NCI-H1105 (cell line): ENCODE measurements at regions not wholly inside any gene's neighbourhood (a gene's known extent, or its start where the extent isn't known, plus 50 kb on each side); places are given as distances from the start of the nearest gene placed in this dataset.
"Not testable (repeated sequence)": the region's sequence is repeated elsewhere in the genome, so short reads cannot be mapped to it uniquely, and the experiment has no call there.

Experiments used
- DNase-seq: peaks from one replicate; lab custom pipeline; 2025; lab: John Stamatoyannopoulos, UW

DNA sequence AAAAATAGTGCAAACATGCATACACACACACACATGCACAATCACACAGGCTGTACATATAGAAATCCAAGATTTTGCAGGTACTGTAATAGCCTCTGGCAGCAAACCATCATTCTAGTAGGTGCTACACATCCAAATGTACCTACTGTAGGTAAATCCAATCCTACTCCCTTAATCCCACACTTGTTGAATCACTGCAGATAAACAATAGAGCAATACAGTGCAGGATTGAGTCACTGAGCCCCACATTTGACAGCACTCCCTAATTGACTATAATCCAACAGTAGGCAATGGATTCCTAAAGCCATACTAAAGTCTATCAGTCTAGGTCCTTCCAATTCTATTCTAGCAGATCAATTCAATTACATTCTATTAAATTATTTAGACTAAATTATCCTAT lies 1640.5 kb upstream of the CDH9 start:
- DNase-seq, result no peak

DNA sequence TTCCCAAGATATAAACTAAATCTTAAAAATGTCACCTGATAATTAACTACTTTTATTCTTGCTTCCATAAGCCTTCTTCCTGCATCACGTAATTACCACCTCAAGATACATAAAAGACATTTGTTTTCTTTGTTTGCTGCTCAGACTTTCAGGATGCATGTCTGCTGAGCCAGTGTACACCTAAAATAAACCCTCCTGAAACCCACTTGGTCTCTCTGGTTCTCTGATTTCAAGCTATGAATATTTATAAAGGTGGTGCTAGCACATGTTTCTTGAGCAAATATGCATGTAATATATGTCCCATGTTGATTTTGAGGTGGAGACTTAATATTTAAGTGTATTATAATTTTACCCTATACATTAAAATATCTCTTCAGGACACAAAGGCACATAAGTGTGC lies 1627.7 kb upstream of the CDH9 start:
- DNase-seq, result no peak

- no peak for DNase-seq
Observed at GRCh38 chr5:28648108-28648507, 1609.7 kb upstream of the CDH9 start.

DNA sequence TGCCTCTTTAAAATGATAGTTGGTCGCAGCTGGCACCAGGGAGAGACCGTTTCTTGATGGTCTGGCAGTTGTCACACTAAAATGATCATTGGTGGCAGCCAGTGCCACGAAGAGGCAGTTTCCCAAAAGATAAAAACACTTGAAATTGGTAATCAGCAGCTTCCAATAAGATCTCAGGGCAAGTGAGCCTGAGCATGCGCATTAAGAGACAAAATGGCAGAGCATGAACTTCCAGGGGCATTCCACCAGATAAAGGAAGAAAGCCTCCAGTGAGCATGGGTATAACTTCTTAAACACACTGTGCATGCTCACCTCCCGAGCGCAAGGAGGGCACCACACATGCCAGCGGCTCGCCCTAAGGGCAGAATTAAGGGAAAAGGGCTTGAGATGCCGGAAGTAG lies 1594.2 kb upstream of the CDH9 start:
- no peak for DNase-seq

DNA sequence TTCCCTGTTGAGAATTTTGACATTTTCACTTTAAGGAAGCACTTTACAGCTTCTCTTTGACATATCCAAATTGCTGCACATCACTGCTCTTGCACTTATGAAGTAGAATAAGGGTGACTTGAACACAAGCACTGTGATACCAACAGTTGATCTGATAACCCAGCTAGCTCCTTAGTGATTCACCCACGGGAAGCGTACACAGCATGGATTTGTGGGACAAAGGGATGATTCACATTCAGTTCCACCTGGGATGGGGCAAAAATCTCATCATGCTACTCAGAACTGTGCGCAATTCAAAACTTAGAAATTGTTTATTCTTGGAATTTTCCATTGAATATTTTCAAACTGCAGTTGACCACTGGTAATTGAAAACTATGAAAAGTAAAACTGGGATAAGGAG lies 1565.5 kb upstream of the CDH9 start:
- no peak for DNase-seq

DNA sequence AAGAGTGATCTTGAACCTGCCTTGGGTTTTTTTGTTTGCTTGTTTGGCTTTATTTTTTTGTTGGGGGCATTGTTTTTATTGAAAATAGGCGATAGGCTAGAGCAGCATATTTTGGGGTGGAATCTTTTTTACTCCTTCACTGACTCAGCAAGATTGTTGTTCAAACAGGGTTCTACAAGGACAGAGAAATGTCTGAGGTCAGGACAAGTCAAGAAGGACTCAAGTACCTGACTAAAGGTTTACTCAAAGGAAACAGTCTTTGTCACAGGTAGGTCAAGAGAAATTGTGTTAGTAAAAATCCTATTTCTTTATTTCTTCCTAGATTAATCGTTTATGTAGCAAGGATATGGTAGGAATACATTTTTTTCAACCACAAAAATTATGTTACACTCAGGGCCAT lies 1564.0 kb upstream of the CDH9 start:
- DNase-seq, result no peak

- not testable (repeated sequence) for DNase-seq
Observed at GRCh38 chr5:28596707-28597106, 1558.3 kb upstream of the CDH9 start.

DNA sequence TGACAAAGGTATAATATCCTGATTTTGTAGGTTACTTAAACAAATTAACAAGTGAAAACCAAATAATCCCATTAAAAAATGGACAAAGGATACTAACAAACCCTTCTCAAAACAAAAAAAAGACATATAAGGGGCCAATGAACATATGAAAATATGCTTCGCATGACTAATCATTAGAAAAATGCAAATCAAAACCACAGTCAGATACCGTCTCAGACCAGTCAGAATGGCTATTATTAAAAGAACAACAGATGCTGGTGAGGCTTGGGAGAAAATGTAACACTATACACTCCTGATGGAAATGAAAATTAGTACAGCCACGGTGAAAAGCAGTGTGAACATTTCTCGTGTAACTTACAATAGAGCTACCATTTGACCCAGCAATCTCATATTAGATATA lies 1542.2 kb upstream of the CDH9 start:
- no peak for DNase-seq

- no peak for DNase-seq
Observed at GRCh38 chr5:28576022-28576421, 1537.6 kb upstream of the CDH9 start.

DNA sequence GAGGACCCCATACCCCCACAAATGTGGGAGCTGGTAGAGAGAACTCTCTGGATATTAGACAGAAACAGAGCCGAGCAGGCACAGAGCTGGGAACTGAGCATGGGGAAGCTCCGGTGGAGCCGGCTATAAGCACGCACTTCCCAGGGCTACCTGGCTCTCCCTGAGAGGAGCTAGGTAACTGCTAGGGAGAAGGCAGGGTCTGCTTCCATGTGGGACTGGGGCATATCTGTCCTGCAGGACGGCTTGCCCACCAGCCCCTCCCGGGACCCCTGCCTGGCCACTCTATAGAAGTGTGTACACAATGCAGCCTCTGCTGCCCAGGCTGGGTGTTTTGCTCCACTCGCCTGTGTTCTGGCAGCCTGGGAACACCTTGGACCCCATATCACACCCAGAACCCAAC lies 1537.0 kb upstream of the CDH9 start:
- no peak for DNase-seq

- no peak for DNase-seq
Observed at GRCh38 chr5:28574606-28575005, 1536.2 kb upstream of the CDH9 start.

GRCh38 chr5:28567048-28567447 lies 1528.7 kb upstream of the CDH9 start:
- no peak for DNase-seq

GRCh38 chr5:28561522-28561921 lies 1523.1 kb upstream of the CDH9 start:
- DNase-seq, result no peak

DNA sequence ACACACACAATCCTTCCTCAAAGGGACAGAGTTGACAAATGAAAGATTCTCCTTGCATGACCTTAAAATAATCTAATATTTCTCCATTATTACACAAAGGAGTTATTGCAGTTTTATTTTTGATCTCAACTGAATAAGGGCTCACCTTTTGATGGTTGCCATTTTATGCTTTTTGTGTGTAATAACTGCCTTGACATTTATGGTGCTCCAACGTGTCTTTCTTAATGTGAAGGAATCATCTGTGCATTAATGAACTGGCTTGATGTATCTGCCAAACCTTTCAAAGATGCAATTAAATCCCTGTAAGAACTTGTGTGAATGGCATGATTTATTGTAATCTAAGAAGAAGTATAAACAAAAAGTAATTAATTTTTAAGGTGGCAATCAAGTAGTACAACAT lies 1519.8 kb upstream of the CDH9 start:
- no peak for DNase-seq

DNA sequence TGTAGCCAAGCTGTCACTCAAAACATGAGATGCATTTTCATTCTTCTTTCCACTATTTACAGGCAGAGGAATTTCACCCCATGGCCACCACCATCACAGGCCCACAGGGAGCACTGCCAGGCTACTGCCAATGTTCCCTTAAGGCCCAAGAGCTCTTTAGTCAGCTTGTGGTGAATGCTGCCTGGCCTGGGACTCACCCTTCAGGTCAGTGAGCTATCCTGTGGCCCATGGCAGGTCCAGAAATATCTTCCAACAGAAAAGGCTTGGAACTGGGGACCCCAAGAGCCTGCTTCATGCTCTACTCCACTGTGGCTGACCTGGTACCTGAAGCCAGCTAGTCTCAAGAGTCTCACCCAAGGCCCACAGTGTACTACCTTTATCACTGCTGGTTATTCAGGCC lies 1518.7 kb upstream of the CDH9 start:
- no peak for DNase-seq

DNA sequence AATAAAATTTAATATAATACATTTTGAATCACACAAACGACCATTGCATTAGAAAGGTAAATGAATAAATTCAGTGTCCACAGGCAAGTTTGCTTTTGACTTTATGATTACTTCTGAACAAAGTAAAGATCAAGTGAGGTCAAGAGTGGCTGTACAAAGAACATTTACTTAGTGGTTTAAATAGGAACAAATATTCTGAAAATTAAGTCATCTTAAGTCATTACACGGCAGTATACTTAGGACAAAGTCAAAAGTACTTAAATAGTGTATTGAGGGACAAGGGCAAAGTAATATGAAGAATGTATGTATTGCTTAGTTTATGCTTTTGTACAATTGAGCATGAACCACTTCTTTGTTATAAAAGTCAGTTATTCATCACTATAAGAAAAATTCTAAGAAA lies 1511.2 kb upstream of the CDH9 start:
- DNase-seq, result no peak

- DNase-seq, result no peak
Observed at GRCh38 chr5:28548856-28549255, 1510.5 kb upstream of the CDH9 start.

DNA sequence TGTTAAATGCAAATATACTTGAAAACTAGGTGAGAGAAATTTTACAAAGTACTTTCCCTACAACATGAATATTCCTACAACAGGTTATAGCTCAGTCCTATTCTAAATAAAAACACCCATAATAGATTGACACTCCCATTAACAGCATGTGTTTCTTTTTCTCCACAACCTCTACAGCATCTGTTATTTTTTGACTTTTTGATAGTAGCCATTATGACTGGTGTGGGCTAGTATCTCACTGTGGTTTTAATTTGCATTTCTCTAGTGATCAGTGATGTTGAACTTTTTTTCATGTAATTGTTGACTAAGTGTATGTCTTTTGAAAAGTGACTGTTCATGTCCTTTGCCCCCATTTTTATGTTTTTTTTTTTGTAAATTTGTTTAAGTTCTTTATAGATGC lies 1506.1 kb upstream of the CDH9 start:
- no peak for DNase-seq

DNA sequence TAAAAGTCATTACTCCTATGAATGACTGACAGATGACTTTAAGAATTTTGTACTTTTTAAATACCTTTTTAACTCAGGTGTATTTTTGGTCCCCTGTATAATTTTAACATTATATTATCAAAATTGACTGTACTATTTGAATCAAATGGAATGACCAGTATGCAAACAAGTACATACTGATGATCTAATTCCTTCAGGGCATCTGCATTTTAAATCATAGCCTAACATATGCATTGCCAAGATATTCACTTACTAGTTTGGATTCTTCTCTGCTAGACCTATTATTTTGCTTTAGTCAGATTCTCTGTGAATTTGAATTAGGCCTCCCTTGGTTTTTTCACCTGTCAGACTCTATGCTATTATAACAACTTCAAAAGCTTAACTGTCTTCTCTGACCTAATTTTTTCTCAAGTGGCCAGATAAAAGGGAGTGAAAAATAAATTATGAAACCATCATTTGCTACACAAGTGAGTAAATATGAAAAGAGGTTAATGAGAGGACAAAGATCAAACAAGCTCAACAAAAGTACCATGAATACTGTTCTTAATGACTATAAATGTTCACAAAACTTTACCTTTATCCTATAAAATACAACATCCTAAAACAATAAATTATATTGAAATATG lies 1505.2 kb upstream of the CDH9 start:
- DNase-seq, result peak; percentile 18

DNA sequence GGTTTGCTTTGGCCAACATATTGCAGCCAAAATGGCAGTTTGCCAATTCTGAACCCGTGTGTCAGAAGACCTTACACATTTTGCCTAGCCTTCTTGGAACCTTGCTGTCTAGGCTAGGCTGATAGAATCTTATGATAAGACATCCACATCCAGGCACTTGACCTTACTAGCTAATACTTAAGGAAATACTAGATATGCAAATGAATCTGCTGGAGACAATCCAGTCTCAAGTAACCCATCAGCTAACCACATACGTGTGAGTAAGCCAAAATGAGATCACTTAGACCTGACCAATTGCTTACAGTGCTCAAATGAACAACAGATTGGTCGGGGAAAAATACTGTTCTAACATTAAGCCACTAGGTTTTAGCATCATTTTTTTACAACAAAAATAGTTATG lies 1504.6 kb upstream of the CDH9 start:
- no peak for DNase-seq

DNA sequence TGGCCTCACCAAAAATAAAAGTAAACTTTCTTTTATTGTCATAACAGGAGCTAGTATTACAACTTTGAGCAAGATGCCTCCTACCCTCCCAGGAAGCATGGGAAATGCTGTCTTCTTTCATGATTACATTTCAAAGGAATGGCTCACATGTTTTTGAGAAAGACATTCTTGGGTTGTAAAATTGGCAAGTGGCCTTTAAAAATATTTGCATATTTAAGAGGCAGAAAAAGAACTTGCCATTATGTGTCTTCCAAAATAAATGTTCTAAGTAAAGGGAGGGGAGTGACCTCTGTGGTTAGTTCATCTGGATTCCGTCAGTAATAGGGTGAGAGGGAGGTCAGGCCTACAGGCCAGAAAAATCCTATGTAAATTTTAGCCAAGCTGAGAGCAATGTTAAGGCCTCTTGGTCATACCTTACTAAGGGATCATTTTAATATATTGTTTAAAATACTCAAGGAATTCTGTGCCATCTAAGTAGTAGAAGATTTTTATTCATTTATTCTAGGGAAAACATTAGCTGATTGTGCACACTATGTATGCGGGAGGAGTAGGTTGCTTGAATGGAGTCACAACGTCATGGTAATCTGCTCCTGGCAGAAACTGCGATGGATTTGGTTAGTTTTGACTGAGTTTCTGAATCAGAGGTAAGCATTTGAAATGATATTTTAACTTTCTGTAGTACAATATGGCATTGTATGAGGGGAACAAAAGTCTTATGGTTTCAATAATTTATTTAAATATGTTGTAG lies 1485.7 kb upstream of the CDH9 start:
- no peak for DNase-seq

GRCh38 chr5:28523416-28523815 lies 1485.0 kb upstream of the CDH9 start:
- no peak for DNase-seq

- no peak for DNase-seq
Observed at GRCh38 chr5:28517691-28518090, 1479.3 kb upstream of the CDH9 start.

GRCh38 chr5:28516722-28517121 lies 1478.3 kb upstream of the CDH9 start:
- DNase-seq, result no peak
